DND-41 (cell line): ENCODE measurements at regions not wholly inside any gene's neighbourhood (a gene's known extent, or its start where the extent isn't known, plus 50 kb on each side); places are given as distances from the start of the nearest gene placed in this dataset.

ENCODE experiments used
- ATAC-seq: fragments of 200-7000 bp; cut with Tn5 transposase; 3 replicates; pipeline ENCODE4 v1.9.1; 2021; ENCODE audit warnings: low read depth; ENCODE audit not compliant: insufficient read depth
- DNase-seq: peaks from one replicate; pipeline ENCODE4 v3.0.0-alpha.2; 2020
- H2AFZ ChIP-seq: 2 replicates; pipeline ENCODE4 v1.6.0; 2012; ENCODE audit warnings: low read depth, low read length
- H3K27ac ChIP-seq: 2 replicates; pipeline ENCODE4 v1.5.1; 2012; ENCODE audit warnings: low read length, inconsistent platforms
- H3K27me3 ChIP-seq: fragments of 200-600 bp; sonication (generic); 2 replicates; pipeline ENCODE4 v1.6.0; 2012; ENCODE audit warnings: low read length, mild to moderate bottlenecking, inconsistent platforms; ENCODE audit not compliant: insufficient read depth, poor library complexity
- H3K36me3 ChIP-seq: 2 replicates; pipeline ENCODE4 v1.5.1; 2012; ENCODE audit warnings: low read length, inconsistent platforms; ENCODE audit not compliant: insufficient read depth
- H3K4me1 ChIP-seq: 2 replicates; pipeline ENCODE4 v1.5.1; 2012; ENCODE audit warnings: mild to moderate bottlenecking, low read length; ENCODE audit not compliant: insufficient read depth
- H3K4me2 ChIP-seq: 2 replicates; pipeline ENCODE4 v1.6.0; 2012; ENCODE audit warnings: mild to moderate bottlenecking, moderate library complexity, low read length, inconsistent platforms; ENCODE audit not compliant: insufficient read depth
- H3K4me3 ChIP-seq, 2 experiments: fragments of 200-600 bp in 1 of 2; shearing (Covaris generic) in 1 of 2; 2 replicates each; pipeline ENCODE4 v1.5.1; 2012 to 2016; ENCODE audit warnings: inconsistent platforms in 2 of 2, low read length in 2 of 2, mild to moderate bottlenecking in 2 of 2, low read depth in 1 of 2, moderate library complexity in 1 of 2
- H3K79me2 ChIP-seq: 2 replicates; pipeline ENCODE4 v1.6.0; 2012; ENCODE audit warnings: low read length, inconsistent platforms; ENCODE audit not compliant: insufficient read depth
- H3K9ac ChIP-seq: 2 replicates; pipeline ENCODE4 v1.6.0; 2012; ENCODE audit warnings: low read depth, mild to moderate bottlenecking, inconsistent platforms, low read length, moderate library complexity
- H3K9me3 ChIP-seq: 2 replicates; pipeline ENCODE4 v1.5.1; 2012; ENCODE audit warnings: low read length, moderate library complexity, mild to moderate bottlenecking, inconsistent platforms; ENCODE audit not compliant: insufficient read depth, severe bottlenecking
- H4K20me1 ChIP-seq: 2 replicates; pipeline ENCODE4 v1.6.0; 2012; ENCODE audit warnings: low read length; ENCODE audit not compliant: insufficient read depth
- EZH2 ChIP-seq: IDR thresholded peaks from 3 replicates; pipeline ENCODE4 v1.6.1; 2012; ENCODE audit warnings: borderline replicate concordance, low read depth, mild to moderate bottlenecking, moderate library complexity, low read length, inconsistent platforms; ENCODE audit not compliant: severe bottlenecking
- TF ChIP-seq, protein P1 (sequence below): IDR thresholded peaks from 2 replicates; pipeline ENCODE4 v1.5.1; 2012; ENCODE audit warnings: borderline replicate concordance, low read length, moderate library complexity, mild to moderate bottlenecking; ENCODE audit not compliant: poor library complexity, severe bottlenecking; ENCODE audit errors: extremely low read depth

GRCh38 chr18:67589325-67589724 is 72.8 kb upstream of the DSEL start:
- no peak overlapping the region for H3K9ac ChIP-seq
- no peak for ATAC-seq
- H3K36me3 ChIP-seq = no peaks in the 10 kb centered on the region
- no peaks in the 10 kb centered on the region for H3K9me3 ChIP-seq
- no peak overlapping the region for H3K4me2 ChIP-seq
- no peak overlapping the region for H2AFZ ChIP-seq
- no peaks in the 10 kb centered on the region for H3K27me3 ChIP-seq
- H3K27ac ChIP-seq = no peak overlapping the region
- no peak overlapping the region for H3K4me3 ChIP-seq
- TF ChIP-seq, protein P1, sequence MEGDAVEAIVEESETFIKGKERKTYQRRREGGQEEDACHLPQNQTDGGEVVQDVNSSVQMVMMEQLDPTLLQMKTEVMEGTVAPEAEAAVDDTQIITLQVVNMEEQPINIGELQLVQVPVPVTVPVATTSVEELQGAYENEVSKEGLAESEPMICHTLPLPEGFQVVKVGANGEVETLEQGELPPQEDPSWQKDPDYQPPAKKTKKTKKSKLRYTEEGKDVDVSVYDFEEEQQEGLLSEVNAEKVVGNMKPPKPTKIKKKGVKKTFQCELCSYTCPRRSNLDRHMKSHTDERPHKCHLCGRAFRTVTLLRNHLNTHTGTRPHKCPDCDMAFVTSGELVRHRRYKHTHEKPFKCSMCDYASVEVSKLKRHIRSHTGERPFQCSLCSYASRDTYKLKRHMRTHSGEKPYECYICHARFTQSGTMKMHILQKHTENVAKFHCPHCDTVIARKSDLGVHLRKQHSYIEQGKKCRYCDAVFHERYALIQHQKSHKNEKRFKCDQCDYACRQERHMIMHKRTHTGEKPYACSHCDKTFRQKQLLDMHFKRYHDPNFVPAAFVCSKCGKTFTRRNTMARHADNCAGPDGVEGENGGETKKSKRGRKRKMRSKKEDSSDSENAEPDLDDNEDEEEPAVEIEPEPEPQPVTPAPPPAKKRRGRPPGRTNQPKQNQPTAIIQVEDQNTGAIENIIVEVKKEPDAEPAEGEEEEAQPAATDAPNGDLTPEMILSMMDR = no peak
- no peak for TF ChIP-seq EZH2
- H3K79me2 ChIP-seq = no peaks in the 10 kb centered on the region
- H4K20me1 ChIP-seq = no peaks in the 10 kb centered on the region
- no peak for DNase-seq
- H3K4me1 ChIP-seq = no peaks in the 10 kb centered on the region

- no peak overlapping the region for H2AFZ ChIP-seq
- no peak overlapping the region for H3K4me2 ChIP-seq
- H3K36me3 ChIP-seq = no peaks in the 10 kb centered on the region
- TF ChIP-seq, protein P1 = no peak
- no peak for TF ChIP-seq EZH2
- H3K79me2 ChIP-seq = no peaks in the 10 kb centered on the region
- no peak for ATAC-seq
- no peaks in the 10 kb centered on the region for H4K20me1 ChIP-seq
- H3K9me3 ChIP-seq = no peaks in the 10 kb centered on the region
- no peak overlapping the region for H3K4me3 ChIP-seq
- H3K4me1 ChIP-seq = no peaks in the 10 kb centered on the region
- no peaks in the 10 kb centered on the region for H3K27me3 ChIP-seq
- DNase-seq = no peak
- no peak overlapping the region for H3K9ac ChIP-seq
- no peak overlapping the region for H3K27ac ChIP-seq
Observed at GRCh38 chr18:67586101-67586500, 69.6 kb upstream of the DSEL start.

- Histone ChIP-seq H3K9me3 (no peaks in the 10 kb centered on the region), H3K4me1 (no peaks in the 10 kb centered on the region), H3K27me3 (no peaks in the 10 kb centered on the region), H3K27ac (no peak overlapping the region), H3K9ac (no peak overlapping the region), H3K4me2 (no peak overlapping the region), H3K36me3 (no peaks in the 10 kb centered on the region), H2AFZ (no peak overlapping the region), H4K20me1 (no peaks in the 10 kb centered on the region), H3K79me2 (no peaks in the 10 kb centered on the region), H3K4me3 (no peak overlapping the region)
- DNase-seq (no peak), ATAC-seq (no peak)
- TF ChIP-seq, protein P1 = no peak
- no peak for TF ChIP-seq EZH2
Observed at GRCh38 chr18:67583621-67584020, 67.1 kb upstream of the DSEL start.

GRCh38 chr18:67582488-67582887 is 66.0 kb upstream of the DSEL start:
- H3K79me2 ChIP-seq = no peaks in the 10 kb centered on the region
- no peak overlapping the region for H3K9ac ChIP-seq
- H3K27ac ChIP-seq = no peak overlapping the region
- H3K4me3 ChIP-seq = no peak overlapping the region
- H3K4me1 ChIP-seq = no peaks in the 10 kb centered on the region
- DNase-seq = no peak
- no peak overlapping the region for H3K4me2 ChIP-seq
- H3K27me3 ChIP-seq = no peaks in the 10 kb centered on the region
- H3K9me3 ChIP-seq = no peaks in the 10 kb centered on the region
- no peak overlapping the region; the same call in 1 of the 2 replicates for H2AFZ ChIP-seq
- no peaks in the 10 kb centered on the region for H3K36me3 ChIP-seq
- no peak for ATAC-seq
- TF ChIP-seq, protein P1 = no peak
- no peak for TF ChIP-seq EZH2
- no peaks in the 10 kb centered on the region for H4K20me1 ChIP-seq
